ENCODE measurements at regions not wholly inside any gene's neighbourhood (a gene's known extent, or its start where the extent isn't known, plus 50 kb on each side); places are given as distances from the start of the nearest gene placed in this dataset.

- no peak for DNase-seq
Observed at GRCh38 chr5:162325143-162325727, 257.7 kb downstream of the GABRG2 start.

DNA sequence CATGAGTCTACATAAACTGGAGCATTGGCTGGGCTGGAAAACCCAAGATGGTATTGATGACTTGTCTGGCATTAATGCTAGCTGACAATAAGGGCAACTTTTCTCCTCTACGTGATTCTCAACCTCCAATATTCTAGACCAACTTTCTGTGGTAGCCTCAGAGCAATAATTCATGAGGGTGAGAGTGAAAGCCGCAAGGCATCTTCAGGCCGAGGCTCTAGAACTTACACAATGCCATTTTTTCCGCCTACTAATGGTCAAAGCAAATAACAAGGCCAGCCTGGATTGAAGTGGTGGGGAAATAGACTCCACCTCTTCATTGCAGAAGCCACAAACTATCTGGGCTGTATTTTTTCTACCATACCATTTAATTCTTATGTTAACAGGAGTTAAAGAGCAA is 267.4 kb downstream of the GABRG2 start:
- DNase-seq = no peak

DNA sequence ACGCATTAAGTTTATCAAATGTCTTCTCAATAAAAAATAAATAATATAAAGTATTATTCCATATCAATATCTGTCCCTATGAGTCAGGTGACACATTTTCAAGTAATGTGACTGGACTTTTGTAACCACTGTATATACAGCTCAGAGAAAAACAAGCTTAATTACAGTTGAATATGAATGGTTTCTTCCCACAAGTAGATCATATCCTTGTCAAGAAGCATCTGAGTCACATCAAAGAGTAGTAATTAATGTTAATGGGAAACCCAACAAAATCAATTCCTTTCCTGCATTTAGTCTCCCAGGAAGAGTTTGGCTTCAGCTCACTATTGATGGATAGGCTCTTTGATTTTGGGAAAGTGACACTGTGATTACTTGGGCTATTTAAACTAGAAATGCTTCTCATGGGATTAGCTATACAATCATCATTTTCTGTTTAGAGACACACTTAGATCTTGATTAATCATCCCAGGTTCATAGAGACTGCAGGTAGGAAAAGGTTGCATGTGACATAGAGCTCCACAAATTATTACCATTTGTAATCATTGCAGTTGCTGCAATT is 292.9 kb downstream of the GABRG2 start:
- DNase-seq = no peak

GRCh38 chr5:162372256-162372655 is 304.7 kb downstream of the GABRG2 start:
- DNase-seq = no peak

GRCh38 chr5:162377895-162378294 is 310.3 kb downstream of the GABRG2 start:
- DNase-seq = no peak

GRCh38 chr5:162382839-162383238 is 315.3 kb downstream of the GABRG2 start:
- DNase-seq = no peak

DNA sequence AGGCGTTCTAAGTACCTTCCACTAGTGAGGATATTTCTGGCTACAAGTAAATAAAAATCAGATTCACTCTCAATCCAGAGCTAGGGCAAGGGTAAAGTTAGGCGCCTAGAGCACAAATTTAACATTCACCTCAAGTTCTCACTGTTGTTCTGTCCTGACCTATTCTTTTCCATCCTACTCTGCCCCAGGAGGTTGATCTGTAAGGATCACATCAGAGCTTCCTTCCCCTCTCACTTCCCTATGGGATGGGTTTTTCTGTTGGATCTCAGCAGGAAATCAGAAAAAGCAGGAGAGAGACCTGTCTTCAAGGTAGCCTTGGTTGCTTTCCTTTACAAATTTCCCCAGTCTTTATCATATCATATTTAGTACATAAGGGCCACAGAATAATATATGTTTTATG is 316.7 kb downstream of the GABRG2 start:
- no peak for DNase-seq

- no peak for DNase-seq
Observed at GRCh38 chr5:162391833-162392232, 324.3 kb downstream of the GABRG2 start.

DNA sequence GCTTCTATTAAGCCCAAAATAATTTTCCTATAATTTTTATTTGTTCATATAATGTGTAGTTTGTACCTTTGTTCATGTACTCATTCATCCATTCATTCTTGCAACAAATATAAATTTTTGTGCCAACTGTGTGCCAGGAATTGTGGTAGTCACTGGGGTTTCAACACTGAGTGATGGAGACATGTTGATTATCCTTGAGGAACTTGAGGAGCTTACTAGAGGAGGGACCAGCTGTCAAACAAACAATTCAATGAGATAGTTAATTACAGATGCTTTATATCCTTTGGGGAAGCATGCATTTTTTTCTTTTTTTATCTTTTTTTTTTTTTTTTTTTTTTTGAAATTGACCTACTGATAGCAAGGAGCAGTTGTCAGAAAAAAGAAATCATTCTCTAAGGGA is 324.8 kb downstream of the GABRG2 start:
- no peak for DNase-seq

DNA sequence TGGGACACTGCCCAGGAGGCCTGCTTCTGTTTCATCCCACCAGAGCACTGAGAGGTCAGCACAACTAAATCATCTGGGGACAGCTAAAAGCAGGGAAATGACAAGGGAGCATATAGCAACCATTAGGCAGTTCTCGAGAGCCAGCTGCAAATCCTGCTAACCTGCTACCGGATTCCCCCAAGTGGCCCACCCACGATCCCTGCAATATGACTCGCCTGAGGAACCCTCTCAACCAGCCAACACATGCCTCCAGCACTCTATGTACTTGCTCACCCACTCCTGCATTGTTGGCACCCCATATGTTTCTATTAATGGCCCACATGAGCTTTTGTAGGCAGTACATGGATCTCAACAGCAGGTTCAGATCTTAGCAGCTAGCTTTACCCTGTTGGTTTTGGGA is 326.0 kb downstream of the GABRG2 start:
- DNase-seq = no peak

DNA sequence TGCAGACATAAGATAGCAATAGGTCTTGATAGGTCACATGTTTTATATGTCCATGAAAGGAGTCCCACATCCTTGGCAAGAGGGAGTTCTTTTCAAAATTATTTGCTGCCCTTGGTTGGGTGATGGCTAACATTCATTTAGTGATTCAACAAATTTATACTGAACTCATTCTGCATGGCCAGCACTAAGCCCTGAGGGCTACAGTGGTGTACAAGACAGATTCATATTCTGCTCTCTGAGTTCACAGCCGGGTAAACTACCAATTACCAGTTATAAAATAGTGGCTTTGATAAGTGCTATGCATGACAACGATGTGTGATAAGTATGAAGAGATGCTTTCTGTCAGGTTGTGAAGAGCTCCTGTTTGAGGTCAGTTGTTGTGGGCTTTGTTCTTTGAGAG is 340.0 kb downstream of the GABRG2 start:
- no peak for DNase-seq

DNA sequence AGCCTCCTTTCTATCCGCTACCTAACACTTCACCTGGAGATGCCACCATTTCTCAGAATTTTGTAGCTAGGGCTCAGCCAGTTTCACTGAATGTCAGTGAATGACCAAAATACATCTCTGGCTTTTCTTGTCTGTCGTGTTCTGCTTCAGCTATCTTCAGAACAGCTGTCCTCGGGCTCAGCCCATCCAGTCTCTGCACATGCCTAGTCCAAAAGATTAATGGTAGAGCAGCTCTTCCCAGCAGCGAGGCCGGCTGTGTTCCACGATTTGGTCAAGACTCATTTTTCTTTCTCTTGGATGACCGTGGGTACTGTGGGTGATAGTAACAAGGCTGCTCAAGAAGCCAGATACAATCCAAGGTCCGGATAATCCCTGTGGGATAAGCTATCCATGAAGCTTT is 342.8 kb downstream of the GABRG2 start:
- DNase-seq = no peak

DNA sequence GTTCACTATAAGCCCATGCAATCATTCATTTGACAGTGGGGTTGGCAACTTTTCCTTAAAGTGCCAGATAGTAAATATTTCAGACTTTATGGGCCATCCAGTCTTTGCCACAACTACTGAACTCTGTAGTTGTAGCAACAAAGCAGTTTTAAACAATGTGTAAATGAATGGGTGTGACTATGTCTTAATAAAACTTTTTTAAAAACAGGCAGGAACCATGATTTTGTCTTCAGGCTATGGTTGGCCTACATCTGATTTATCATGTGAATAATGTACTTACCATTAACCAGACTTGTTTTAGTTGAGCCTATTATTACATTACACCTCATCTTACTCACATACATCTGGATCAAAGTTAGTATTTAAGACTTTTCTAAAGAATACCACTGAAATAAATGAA is 361.6 kb downstream of the GABRG2 start:
- no peak for DNase-seq

GRCh38 chr5:162434281-162434680 is 366.7 kb downstream of the GABRG2 start:
- no peak for DNase-seq

- DNase-seq = no peak
Observed at GRCh38 chr5:162436055-162436454, 368.5 kb downstream of the GABRG2 start.

GRCh38 chr5:162444129-162444762 is 376.7 kb downstream of the GABRG2 start:
- DNase-seq = no peak

DNA sequence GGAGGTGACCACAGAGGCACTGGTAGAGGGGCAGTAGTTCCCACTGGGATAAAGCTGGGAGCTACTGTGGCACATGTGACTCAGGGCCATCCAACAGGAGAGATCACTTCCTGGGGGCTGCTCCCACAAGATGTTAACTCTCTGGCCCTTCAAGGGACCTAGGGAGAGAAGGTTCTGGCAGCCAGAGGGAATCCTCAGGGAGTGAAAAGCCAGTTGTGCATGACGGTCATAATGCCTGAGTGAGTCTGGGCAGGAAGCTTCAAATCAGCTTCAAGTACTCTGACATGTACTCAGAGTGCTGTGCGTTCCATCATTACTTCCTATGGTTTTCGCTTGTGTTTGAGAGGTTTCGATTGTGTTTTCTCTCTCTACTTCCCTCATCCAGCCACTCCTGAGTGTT is 388.5 kb downstream of the GABRG2 start:
- no peak for DNase-seq

DNA sequence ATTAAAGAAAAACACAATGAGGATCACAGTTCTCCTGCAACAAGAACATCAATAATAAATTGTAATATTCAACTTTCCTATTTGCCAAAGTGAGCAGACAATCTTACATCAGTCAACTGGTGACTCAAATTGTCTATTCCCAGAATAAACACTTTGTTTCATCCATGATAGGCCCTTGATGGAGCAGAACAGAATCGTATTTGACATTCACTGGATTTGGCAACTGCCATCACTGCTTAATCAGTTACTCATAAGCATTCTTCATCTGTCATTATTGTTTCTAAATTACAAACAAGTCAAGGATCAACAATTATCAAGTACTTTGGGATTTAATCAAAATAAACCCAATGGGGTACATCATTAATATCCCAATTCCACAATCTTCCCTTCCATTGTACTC is 398.4 kb downstream of the GABRG2 start:
- no peak for DNase-seq

- DNase-seq = no peak
Observed at GRCh38 chr5:162473041-162473714, 405.6 kb downstream of the GABRG2 start.

DNA sequence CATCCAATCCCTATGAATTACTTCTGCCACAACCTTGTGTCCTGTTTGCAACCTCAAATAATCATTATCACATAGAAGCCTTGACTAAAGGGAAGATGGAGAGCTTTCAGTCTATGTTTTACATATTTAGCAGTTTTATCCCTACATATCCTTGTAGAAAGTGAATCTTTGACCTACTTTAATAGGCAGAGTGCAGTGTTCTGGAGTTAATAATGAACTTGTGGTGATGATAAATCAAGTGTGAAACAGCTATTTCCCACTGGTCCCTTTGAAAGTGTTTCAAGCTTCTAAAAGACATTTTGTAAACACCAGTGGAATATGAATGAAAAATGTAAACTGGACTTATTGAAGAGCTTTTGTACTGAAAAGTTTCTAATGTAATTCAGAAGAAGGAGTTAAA is 406.7 kb downstream of the GABRG2 start:
- no peak for DNase-seq

GRCh38 chr5:162484095-162484494 is 416.5 kb downstream of the GABRG2 start:
- no peak for DNase-seq

DNA sequence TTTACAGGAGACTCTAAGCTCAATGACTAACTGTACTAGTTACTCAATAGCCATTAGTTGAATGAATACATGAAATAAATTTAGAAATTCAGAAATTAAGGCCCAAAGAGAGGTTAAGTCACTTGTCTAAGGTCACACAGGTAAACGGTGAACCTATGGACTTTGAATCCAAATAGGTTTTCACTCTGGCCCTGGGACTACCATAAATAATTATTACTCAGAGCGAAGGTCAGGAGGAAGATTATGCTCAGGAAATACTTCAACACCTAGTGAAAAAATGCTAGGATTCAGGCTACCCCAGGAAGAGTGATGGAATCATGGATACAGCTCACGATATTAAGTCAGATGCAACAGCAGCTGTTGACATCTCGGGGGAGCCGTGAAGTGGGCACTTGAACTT is 417.4 kb downstream of the GABRG2 start:
- DNase-seq = no peak

GRCh38 chr5:162485666-162486292 is 418.2 kb downstream of the GABRG2 start:
- DNase-seq = no peak

Data from activated effector memory CD4-positive, alpha-beta T cell treated with anti-CD3 and anti-CD28 coated beads, Interleukin-2, amount 50 U/mL, for 16 hours (primary cell).